ENCODE measurements at regions not wholly inside any gene's neighbourhood (a gene's known extent, or its start where the extent isn't known, plus 50 kb on each side); places are given as distances from the start of the nearest gene placed in this dataset.

DNA sequence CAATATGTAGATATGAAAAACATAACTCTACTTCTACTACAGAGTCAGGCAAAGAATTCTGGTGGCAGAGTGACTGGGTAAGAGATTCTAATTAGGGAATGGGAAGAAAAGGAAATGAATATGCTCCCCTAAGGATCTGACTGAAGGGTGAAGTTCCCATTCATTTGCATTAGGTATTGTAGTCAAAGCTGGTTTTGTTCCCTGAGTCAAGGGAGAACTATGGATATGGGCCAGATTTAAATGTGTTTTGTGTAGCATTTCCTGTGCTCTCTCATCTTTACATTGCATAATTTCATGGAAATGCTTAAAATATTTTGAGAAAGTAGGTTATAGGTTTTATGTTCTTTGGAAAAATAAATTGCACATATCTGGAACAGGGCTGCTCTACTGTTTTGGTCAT, 299.7 kb downstream of the BTBD3 start:
- TF ChIP-seq POLR2AphosphoS5 (IDR thresholded peaks at IDR 0.05; ENCODE audit: insufficient read depth, low read depth, low read length), result no peak
- TF ChIP-seq EZH2 (IDR thresholded peaks at IDR 0.05; ENCODE audit: borderline replicate concordance, low read depth, low read length, severe bottlenecking), result no peak
- TF ChIP-seq, protein P1, sequence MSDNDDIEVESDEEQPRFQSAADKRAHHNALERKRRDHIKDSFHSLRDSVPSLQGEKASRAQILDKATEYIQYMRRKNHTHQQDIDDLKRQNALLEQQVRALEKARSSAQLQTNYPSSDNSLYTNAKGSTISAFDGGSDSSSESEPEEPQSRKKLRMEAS (IDR thresholded peaks at IDR 0.05; ENCODE audit: insufficient read depth, insufficient read length), result no peak
- TF ChIP-seq, protein P2, sequence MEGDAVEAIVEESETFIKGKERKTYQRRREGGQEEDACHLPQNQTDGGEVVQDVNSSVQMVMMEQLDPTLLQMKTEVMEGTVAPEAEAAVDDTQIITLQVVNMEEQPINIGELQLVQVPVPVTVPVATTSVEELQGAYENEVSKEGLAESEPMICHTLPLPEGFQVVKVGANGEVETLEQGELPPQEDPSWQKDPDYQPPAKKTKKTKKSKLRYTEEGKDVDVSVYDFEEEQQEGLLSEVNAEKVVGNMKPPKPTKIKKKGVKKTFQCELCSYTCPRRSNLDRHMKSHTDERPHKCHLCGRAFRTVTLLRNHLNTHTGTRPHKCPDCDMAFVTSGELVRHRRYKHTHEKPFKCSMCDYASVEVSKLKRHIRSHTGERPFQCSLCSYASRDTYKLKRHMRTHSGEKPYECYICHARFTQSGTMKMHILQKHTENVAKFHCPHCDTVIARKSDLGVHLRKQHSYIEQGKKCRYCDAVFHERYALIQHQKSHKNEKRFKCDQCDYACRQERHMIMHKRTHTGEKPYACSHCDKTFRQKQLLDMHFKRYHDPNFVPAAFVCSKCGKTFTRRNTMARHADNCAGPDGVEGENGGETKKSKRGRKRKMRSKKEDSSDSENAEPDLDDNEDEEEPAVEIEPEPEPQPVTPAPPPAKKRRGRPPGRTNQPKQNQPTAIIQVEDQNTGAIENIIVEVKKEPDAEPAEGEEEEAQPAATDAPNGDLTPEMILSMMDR (IDR thresholded peaks at IDR 0.05; ENCODE audit: extremely low read depth in 1 of 2, insufficient read depth in 1 of 2, low read depth in 1 of 2, low read length in 2 of 2), result no peak
- TF ChIP-seq GATA2 (IDR thresholded peaks at IDR 0.05; ENCODE audit: insufficient read depth, insufficient read length, low read depth, low read length), result no peak
- no peak for TF ChIP-seq MYC (IDR thresholded peaks at IDR 0.05; ENCODE audit: low read depth, low read length)
- no peak for TF ChIP-seq FOS (IDR thresholded peaks at IDR 0.05; ENCODE audit: borderline replicate concordance, insufficient read depth, low read length)
- TF ChIP-seq JUN (IDR thresholded peaks at IDR 0.05; ENCODE audit: borderline replicate concordance, insufficient read depth, insufficient read length, low read depth), result no peak
- TF ChIP-seq POLR2A (IDR thresholded peaks at IDR 0.05; ENCODE audit: low read depth, low read length), result no peak
- no peak overlapping the region for H3K4me3 ChIP-seq (replicated peaks in 1 of 3; ENCODE audit: insufficient read depth in 1 of 3, low read depth in 1 of 3, low read length in 3 of 3)
- no peak overlapping the region for H3K9ac ChIP-seq (replicated peaks; ENCODE audit: extremely low read depth, insufficient read depth, low read length)
- dilution Hi-C loops (cut with MboI; ENCODE audit: extremely low pct_ligation_motif_present, low sequenced_read_pairs), result no loop called here
- H3K4me2 ChIP-seq (ENCODE audit: insufficient read depth, low read length), result no peak overlapping the region
- no TSS peak for BruUV-seq (replicated peaks)
- H3K27me3 ChIP-seq (ENCODE audit: control insufficient read depth in 2 of 2, insufficient read depth in 2 of 2, low read length in 2 of 2), result no peaks in the 10 kb centered on the region
- ChIA-PET POLR2A (no interaction called here), CTCF (interaction anchor here (1.5 kb wide), 1 partner anchor 205 kb away, joined by 3 read pairs; no protein-coding TSS in a partner anchor)
- no peaks in the 10 kb centered on the region for H3K9me1 ChIP-seq (replicated peaks; ENCODE audit: control insufficient read depth, extremely low read depth, insufficient read depth, low read length)
- intact Hi-C loops (cut with micrococcal nuclease), result no loop called here
- FAIRE-seq (no peak), DNase-seq (ENCODE audit: low read depth, low spot score) (no peak)
- H4K20me1 ChIP-seq (replicated peaks; ENCODE audit: control insufficient read depth, extremely low read depth, insufficient read depth, low read length), result no peaks in the 10 kb centered on the region
- H2AFZ ChIP-seq (ENCODE audit: low read depth, low read length), result no peak overlapping the region
- H3K36me3 ChIP-seq (ENCODE audit: control insufficient read depth in 2 of 2, extremely low read depth in 1 of 2, insufficient read depth in 2 of 2, low read length in 2 of 2), result no peaks in the 10 kb centered on the region
- H3K27ac ChIP-seq (ENCODE audit: insufficient read depth, low read depth, low read length), result no peak overlapping the region
- no peaks in the 10 kb centered on the region for H3K79me2 ChIP-seq (ENCODE audit: control insufficient read depth, insufficient read depth, low read length)
- no peaks in the 10 kb centered on the region for H3K9me3 ChIP-seq (replicated peaks; ENCODE audit: control insufficient read depth, insufficient read depth, low read length)
- H3K4me1 ChIP-seq (ENCODE audit: control insufficient read depth, extremely low read depth, insufficient read depth, low read length), result no peaks in the 10 kb centered on the region
